Fibroblast of villous mesenchyme (primary cell): ENCODE measurements at regions not wholly inside any gene's neighbourhood (a gene's known extent, or its start where the extent isn't known, plus 50 kb on each side); places are given as distances from the start of the nearest gene placed in this dataset.

Experiments
- DNase-seq: peaks from one replicate; pipeline ENCODE4 v3.0.0-alpha.2; 2010; ENCODE audit warnings: low read depth
- H3K4me3 ChIP-seq: 2 replicates; pipeline ENCODE4 v1.5.1; 2011; ENCODE audit warnings: low read depth, mild to moderate bottlenecking, low read length
- CTCF ChIP-seq: IDR thresholded peaks from 2 replicates; pipeline ENCODE4 v1.5.1; 2012; ENCODE audit warnings: low read depth, mild to moderate bottlenecking, low read length; ENCODE audit not compliant: insufficient read depth

- DNase-seq, result no peak
- TF ChIP-seq CTCF, result no peak
These were observed 119.7 kb downstream of the DTL start for GRCh38 chr1:212155219-212155618.

GRCh38 chr1:212157252-212157651, 121.7 kb downstream of the DTL start:
- TF ChIP-seq CTCF, result no peak
- DNase-seq, result no peak
- H3K4me3 ChIP-seq, result no peak overlapping the region

More at GRCh38 chr1:212155219-212155618, 119.7 kb downstream of the DTL start:
- no peak overlapping the region for H3K4me3 ChIP-seq

GRCh38 chr1:212158912-212159796, 123.6 kb downstream of the DTL start:
- DNase-seq, result no peak
- H3K4me3 ChIP-seq, result no peak overlapping the region
- TF ChIP-seq CTCF, result no peak

- no peak for TF ChIP-seq CTCF
- H3K4me3 ChIP-seq, result no peak overlapping the region
- peak; percentile 88 for DNase-seq
These were observed 123.9 kb upstream of the PPP2R5A start for GRCh38 chr1:212161231-212161781.

- no peak for TF ChIP-seq CTCF
- peak; percentile 86 for DNase-seq
- H3K4me3 ChIP-seq, result no peak overlapping the region
These were observed 122.6 kb upstream of the PPP2R5A start for GRCh38 chr1:212162635-212163034.

- no peak overlapping the region for H3K4me3 ChIP-seq
- DNase-seq, result no peak
- no peak for TF ChIP-seq CTCF
These were observed 120.9 kb upstream of the PPP2R5A start for GRCh38 chr1:212164095-212164872.
